ENCODE measurements at regions not wholly inside any gene's neighbourhood (a gene's known extent, or its start where the extent isn't known, plus 50 kb on each side); places are given as distances from the start of the nearest gene placed in this dataset.

DNA sequence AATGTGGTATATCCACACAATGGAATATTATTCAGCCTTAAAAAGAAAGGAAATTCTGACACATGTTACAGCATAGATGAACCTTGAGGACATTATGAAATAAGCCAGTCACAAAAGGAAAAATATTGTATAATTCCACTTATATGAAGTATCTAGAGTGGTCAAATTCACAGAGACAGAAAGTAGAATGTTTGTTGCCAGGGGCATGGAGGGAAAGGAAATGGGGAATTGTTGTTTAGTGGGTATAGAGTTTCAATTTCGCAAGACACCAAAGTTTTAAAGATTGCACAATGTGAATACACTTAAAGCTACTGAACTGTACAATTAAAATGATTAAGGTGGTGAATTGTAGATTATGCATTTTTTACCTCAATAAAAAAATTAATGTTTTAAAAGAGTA, 92.9 kb downstream of the TXNL1 start:
- no peak for DNase-seq (ENCODE audit: low spot score)

DNA sequence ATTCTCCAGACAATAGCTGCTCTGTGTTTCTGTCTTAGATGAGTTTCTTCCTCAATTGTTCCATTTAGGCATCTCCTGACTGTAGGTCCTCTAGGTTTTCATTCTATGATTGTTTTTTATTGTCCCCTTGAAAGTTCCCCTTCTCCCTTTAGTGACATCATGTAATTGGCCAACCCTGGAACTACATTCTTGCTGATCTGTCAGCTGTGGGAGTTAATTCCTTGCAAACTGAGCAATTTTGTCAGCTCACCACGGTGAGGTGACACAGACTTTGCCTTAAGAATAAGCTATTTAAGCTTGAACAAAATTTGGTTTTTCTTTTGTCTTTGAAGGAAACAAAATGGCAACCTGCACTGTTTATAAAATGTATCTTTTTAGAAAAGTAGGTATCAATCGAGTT, 95.9 kb downstream of the TXNL1 start:
- no peak for DNase-seq (ENCODE audit: low spot score)

DNA sequence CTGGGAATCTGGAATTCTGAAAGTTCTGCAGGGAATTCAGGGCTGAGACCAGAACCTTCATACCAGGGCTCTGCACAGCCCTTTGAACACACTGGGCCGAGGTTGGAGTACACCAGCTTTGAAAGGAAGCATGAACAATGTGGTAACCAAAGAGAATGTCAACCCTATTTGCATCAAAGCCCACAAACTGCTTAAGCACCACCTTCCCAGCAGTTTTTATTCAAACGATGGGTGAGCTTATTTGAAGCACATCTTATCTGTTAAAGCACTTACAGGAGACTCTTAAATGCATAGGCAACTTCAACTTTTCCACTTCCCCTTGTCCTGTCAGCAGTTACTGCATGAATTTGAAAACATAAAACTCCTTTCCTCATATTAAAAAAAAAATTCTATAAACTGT, 96.6 kb downstream of the TXNL1 start:
- DNase-seq (ENCODE audit: low spot score), result no peak

DNA sequence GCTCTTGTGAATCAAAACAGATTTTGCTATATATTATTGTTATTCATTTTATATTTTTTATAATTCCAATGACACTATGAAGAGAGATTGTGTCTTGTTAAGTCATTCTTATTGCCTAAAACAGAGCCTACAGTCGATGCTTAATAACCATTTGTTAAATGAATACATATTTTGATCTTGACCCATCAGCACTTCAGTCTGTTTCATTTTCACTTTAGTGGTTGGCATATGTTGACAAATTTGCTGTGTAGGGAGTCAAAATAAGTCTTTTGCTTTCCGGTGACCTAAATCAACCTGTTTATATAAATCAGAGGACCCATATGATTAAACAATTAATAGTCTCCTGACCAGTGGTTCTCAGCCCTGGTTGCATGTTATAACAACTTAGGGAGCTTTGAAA, 97.1 kb downstream of the TXNL1 start:
- no peak for DNase-seq (ENCODE audit: low spot score)

GRCh38 chr18:56538746-56539145, 99.6 kb downstream of the TXNL1 start:
- no peak for DNase-seq (ENCODE audit: low spot score)

DNA sequence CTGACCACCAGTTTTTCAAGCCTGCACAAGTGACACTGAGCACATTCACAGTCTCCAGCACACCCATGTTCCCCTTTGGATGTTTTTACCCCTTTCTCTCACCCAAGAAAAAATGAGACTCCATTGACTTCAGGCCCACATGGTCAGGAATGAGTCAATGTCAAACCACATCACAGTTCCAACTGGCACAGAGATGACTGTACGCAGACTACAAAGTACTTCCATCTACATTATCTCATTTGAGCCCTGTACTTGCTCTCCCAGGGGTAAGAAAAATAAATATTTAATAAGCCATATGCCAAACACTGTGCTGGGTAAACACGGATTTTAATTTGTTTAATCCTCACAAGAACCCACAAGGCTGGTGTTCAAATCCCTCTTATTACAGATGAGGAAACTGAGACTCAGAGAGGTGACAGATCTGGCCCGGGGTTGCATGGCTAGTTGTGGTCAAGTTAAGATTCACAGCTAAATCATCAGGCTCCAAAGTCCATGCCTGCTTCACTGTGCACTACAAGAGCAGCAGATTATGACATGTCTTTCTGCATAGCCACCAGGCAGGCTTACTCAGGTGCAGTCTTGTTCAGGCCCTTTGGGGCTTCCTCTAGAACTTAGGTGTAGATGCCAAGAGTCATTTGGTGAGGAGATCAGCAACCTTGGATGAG, 106.1 kb downstream of the TXNL1 start:
- no peak for DNase-seq (ENCODE audit: low spot score)

GRCh38 chr18:56522816-56523215, 115.6 kb downstream of the TXNL1 start:
- DNase-seq (ENCODE audit: low spot score), result no peak

GRCh38 chr18:56521263-56521662, 117.1 kb downstream of the TXNL1 start:
- DNase-seq (ENCODE audit: low spot score), result no peak

DNA sequence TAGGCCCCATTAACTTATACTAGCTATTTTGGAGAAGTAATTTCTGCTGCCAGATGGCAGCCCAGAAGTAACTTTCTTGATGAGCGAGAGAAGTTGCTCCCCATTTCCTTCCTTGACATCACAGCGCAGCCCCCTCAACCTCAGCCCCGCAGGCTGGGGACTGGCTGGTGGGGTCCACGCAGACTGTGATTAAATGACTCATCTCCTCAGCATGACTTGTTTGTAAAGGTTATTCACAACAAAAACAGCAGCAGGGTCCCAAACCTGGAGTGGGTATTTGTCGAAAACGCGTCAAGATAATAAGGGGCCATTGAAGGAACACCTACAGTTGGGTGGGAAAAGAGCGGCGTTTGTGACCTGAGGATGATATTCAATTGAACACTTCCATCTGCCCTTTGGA, 120.6 kb downstream of the TXNL1 start:
- no peak for DNase-seq (ENCODE audit: low spot score)

DNA sequence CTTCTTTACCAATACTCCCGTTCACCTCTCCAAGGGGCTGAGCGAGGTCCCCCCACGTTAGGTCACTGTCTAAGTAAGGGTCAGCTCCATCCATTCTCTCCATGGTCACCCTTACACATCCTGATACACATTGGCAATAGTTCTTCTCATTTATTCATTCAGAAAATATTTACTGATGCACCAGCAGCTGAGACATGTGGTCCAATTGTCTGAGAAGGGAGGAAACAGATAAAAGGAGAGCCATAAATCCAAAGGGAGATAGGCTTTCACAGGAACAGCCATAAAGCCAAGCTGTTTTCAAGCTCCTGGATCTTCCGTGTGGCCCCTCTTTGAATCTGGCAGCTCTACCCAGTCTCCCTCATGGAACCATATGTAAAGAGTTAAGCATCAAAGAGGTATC, 121.2 kb downstream of the TXNL1 start:
- DNase-seq (ENCODE audit: low spot score), result no peak

- no peak for DNase-seq (ENCODE audit: low spot score)
Observed at GRCh38 chr18:56516789-56517188, 121.6 kb downstream of the TXNL1 start.

GRCh38 chr18:56515522-56515921, 122.9 kb downstream of the TXNL1 start:
- DNase-seq (ENCODE audit: low spot score), result no peak

DNA sequence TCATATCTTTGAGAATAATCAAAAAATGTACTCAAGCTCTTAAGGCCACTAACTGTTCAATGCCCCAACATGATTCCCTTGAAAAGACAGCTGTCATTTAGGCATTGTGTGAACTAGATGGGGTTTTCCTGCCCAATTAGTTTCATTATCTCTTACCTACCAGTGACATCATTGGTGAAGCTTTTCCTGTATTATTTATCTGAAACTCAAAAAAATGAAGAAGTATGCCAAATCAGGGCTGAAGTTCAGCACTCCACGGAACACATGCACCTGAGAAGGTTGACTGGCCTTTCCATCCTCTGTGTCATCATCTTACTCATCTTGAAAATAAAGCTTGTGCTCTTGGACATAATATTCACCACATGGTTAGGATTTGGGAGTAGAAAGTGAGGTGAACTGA, 126.4 kb downstream of the TXNL1 start:
- no peak for DNase-seq (ENCODE audit: low spot score)

GRCh38 chr18:56510108-56510507, 128.3 kb downstream of the TXNL1 start:
- DNase-seq (ENCODE audit: low spot score), result no peak

DNA sequence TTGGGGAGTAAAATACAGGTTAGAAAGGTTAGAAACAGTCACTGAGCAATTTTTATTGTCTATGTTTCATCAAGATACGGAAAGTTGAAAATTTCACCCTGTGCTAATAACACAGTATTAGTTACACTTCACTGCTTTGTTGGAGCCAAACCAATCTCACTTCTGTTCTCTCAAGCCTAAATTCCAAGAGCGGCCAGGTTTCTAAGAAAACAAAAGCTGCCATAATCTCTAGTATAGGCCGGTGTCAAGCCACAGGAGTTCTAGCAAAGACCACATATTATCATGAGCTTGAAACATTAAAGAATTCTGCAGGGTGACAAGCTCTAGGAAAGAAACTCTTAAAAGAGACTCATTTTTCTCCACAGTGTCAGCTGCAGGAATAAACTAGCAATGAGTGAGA, 128.7 kb downstream of the TXNL1 start:
- DNase-seq (ENCODE audit: low spot score), result no peak

DNA sequence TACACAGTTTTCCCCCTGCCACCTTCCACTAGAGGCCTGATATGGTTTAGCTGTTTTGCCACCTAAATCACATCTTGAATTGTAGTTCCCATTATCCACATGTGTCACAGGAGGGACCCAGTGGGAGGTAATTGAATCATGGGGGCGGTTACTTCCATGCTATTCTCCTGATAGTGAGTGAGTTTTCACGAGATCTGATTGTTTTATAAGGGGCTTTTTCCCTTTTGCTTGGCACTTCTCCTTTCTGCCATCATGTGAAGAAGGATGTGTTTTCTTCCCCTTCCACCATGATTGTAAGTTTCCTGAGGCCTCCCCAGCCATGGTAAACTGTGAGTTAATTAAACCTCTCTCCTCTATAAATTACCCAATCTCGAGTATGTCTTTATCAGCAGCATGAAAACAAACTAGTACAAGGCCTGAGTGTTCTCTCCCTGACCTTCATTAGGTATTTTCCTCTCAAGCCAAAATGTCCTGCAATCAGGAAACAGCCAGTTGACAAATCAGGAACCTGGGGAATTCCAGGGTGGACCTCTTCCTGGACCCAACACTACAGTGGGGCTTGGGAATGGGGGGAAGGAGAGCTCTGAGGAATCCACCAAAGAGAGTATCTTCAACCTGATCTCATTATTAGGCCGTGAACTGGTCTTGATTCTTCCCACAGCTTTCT, 129.9 kb downstream of the TXNL1 start:
- no peak for DNase-seq (ENCODE audit: low spot score)

DNA sequence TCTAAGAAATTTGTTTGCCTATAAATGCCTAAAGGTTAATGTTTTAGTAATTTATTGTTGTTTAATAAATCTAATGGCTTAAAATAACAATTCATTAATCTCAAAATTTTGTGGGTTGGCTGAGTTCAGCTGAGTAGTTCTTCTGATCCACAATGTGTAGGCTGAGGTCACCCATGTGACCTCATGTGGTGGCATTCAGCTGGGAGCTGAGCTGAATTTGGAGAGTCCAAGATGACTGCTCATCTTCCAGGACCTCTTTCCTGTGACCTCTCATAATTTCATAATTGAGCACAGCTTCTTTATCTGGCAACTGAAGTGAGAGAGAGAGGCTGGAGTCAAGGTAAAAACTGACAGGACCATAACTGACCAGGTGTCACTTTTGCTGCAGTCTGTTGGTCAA, 132.4 kb downstream of the TXNL1 start:
- no peak for DNase-seq (ENCODE audit: low spot score)

- no peak for DNase-seq (ENCODE audit: low spot score)
Observed at GRCh38 chr18:56505293-56505692, 133.1 kb downstream of the TXNL1 start.

GRCh38 chr18:56501896-56502295, 136.5 kb downstream of the TXNL1 start:
- DNase-seq (ENCODE audit: low spot score), result no peak

- DNase-seq (ENCODE audit: low spot score), result no peak
Observed at GRCh38 chr18:56495884-56496283, 142.5 kb downstream of the TXNL1 start.

GRCh38 chr18:56493531-56493930, 144.9 kb downstream of the TXNL1 start:
- DNase-seq (ENCODE audit: low spot score), result no peak

DNA sequence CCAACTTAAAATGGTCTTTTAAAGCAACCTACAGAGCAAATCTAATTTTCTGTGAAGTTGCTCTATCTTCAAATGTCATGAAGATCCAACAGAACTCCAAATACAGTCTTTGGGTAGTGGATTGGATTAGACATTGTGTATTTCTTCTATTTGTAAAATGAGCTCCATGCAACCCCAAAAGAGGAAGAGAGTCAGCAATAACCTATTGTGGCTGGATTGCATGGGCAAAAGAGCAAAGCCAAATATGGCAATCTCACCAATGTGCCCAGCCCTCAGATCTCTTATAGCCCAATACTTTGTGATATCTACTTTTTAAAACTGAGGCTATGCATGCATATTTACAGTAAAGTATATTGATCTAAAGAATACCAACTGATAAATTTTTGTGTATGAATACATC, 146.3 kb downstream of the TXNL1 start:
- no peak for DNase-seq (ENCODE audit: low spot score)

- DNase-seq (ENCODE audit: low spot score), result no peak
Observed at GRCh38 chr18:56490942-56491341, 147.4 kb downstream of the TXNL1 start.

DNA sequence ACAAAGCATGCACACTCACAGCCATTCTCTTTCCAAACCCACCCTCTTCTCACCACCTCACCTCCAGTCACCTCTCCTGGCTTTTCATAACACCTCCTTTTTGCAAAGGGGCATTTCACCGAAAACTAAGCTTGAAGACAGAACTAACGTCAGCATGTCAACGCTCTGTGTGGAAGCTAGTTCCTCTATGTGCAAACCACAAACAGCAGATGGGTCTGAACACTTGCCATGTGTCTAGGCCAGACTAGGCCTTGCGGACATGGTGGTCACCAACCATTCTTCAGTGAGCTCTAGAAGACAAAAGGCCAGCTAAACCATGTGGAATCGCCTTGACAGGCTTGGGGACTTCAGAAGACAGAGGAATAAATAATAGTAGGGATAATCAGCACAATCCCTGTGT, 148.5 kb downstream of the TXNL1 start:
- no peak for DNase-seq (ENCODE audit: low spot score)
